Body of pancreas (tissue), 4 donors: ENCODE measurements at regions not wholly inside any gene's neighbourhood (a gene's known extent, or its start where the extent isn't known, plus 50 kb on each side); places are given as distances from the start of the nearest gene placed in this dataset.
A peak's percentile ranks its signal among the peaks of the same experiment; 100 is the strongest.

Source experiments
- ATAC-seq: fragments of 150-250 bp; one replicate; pipeline ENCODE4 v1.9.1; 2016
- DNase-seq, 4 donors: peaks; one replicate each; pipeline ENCODE4 v3.0.0-alpha.2; 2019
- H3K27ac ChIP-seq, 4 donors: fragments of 200-600 bp; sonication (generic); 1 replicate in 3 of 4; 2 replicates in 1 of 4; pipeline versions ENCODE4 v1.5.1 to v1.6.1; 2016 to 2019; ENCODE audit warnings: mild to moderate bottlenecking in 1 of 4, mixed read lengths in 1 of 4, moderate library complexity in 1 of 4
- H3K27me3 ChIP-seq, 2 donors: fragments of 200-600 bp; sonication (generic); one replicate each; pipeline ENCODE4 v1.6.0; 2016; ENCODE audit warnings: mild to moderate bottlenecking in 1 of 2
- H3K36me3 ChIP-seq, 2 donors: fragments of 200-600 bp; sonication (generic); replicated peaks in 1 of 2; 2 replicates each; pipeline ENCODE4 v1.5.1; 2016; ENCODE audit warnings: low read depth in 2 of 2; ENCODE audit not compliant: insufficient read depth in 1 of 2
- H3K4me1 ChIP-seq: fragments of 200-600 bp; sonication (generic); one replicate; pipeline ENCODE4 v1.6.0; 2016
- H3K4me3 ChIP-seq, 2 donors: fragments of 200-600 bp; sonication (generic); 1 replicate in 1 of 2; 2 replicates in 1 of 2; pipeline ENCODE4 v1.5.1; 2016 to 2019
- H3K9me3 ChIP-seq, 3 donors: fragments of 200-600 bp; sonication (generic); 1 replicate in 2 of 3; 2 replicates in 1 of 3; pipeline ENCODE4 v1.5.1; 2016
- POLR2A ChIP-seq, 3 donors: fragments of 450-650 bp; IDR thresholded peaks; one replicate each; pipeline ENCODE4 v1.6.1; 2016; ENCODE audit warnings: antibody characterized with exemption in 3 of 3, mild to moderate bottlenecking in 2 of 3
- WGBS, 2 donors: methylation state at CpG; one replicate each; pipeline ENCODE4 v1.1.5; 2017; 5-methylcytosine and 5-hydroxymethylcytosine counted together
- intact Hi-C: fragments of 100-400 bp; cut with DNase I; formaldehyde crosslinking; loops from one replicate; pipeline ENCODE4 v1.15.1; 2023
- TF ChIP-seq, protein P1 (sequence below), 7 experiments: fragments of 450-650 bp in 4 of 7; fragments of 200-600 bp in 3 of 7; sonication (generic) in 3 of 7; IDR thresholded peaks; one replicate each; pipeline ENCODE4 v1.5.1; 2016 to 2019; ENCODE audit warnings: antibody characterized with exemption in 7 of 7

DNA sequence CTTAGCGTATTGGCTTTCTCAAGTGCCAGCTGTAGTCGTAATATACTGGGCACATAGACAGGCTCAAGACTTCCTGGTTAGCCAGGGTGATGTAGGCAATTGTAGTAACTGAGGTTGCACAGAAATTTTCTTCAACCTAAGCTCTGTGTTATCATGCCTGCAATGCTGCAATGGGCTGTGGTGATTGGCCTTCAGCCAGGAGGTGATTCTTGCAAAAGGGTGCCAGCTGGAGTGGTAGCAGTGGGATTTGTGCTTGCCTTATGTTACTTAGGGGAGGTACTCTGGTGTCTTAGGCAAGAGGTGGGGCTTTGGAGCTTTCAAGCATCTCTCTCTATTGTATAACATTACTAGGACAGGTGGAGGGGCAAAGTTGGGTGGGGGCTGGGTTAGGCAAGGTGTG is 495.1 kb downstream of the CDH11 start:
- H3K4me1 ChIP-seq, result no peaks in the 10 kb centered on the region
- no peak overlapping the region for H3K27ac ChIP-seq
- no peaks in the 10 kb centered on the region for H3K36me3 ChIP-seq
- intact Hi-C loops, result no loop called here
- no peaks in the 10 kb centered on the region for H3K9me3 ChIP-seq
- DNase-seq (no peak), ATAC-seq (no peak)
- TF ChIP-seq POLR2A (IDR thresholded peaks at IDR 0.05), result no peak
- TF ChIP-seq, protein P1, sequence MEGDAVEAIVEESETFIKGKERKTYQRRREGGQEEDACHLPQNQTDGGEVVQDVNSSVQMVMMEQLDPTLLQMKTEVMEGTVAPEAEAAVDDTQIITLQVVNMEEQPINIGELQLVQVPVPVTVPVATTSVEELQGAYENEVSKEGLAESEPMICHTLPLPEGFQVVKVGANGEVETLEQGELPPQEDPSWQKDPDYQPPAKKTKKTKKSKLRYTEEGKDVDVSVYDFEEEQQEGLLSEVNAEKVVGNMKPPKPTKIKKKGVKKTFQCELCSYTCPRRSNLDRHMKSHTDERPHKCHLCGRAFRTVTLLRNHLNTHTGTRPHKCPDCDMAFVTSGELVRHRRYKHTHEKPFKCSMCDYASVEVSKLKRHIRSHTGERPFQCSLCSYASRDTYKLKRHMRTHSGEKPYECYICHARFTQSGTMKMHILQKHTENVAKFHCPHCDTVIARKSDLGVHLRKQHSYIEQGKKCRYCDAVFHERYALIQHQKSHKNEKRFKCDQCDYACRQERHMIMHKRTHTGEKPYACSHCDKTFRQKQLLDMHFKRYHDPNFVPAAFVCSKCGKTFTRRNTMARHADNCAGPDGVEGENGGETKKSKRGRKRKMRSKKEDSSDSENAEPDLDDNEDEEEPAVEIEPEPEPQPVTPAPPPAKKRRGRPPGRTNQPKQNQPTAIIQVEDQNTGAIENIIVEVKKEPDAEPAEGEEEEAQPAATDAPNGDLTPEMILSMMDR (IDR thresholded peaks at IDR 0.05), result no peak
- WGBS, 2 donors, result 71 to 88% methylated on average over 2 of the region's 2 CpGs
- H3K27me3 ChIP-seq, result no peaks in the 10 kb centered on the region
- no peak overlapping the region for H3K4me3 ChIP-seq

DNA sequence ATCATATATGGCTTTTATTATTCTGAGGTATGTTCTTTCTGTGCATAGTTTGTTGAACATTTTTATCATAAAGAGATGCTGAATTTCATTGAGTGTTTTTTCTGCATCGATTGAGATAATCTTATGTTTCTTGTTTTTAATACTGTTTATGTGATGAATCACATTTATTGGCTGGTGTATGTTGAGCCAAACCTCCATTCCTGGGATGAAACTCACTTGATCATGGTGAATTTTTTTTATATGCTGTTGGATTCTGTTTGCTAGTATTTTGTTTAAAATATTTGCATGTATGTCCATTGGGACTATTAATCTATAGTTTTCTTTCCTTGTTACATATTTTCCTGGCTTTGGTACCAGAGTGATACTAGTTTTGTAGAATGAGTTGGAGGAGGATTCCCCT is 500.2 kb downstream of the CDH11 start:
- H3K4me3 ChIP-seq, result no peak overlapping the region
- no peaks in the 10 kb centered on the region for H3K4me1 ChIP-seq
- WGBS, 2 donors, result 37 to 56% methylated on average over 1 of the region's 1 CpG
- ATAC-seq, result no peak
- no peak for DNase-seq
- H3K27ac ChIP-seq, result no peak overlapping the region
- intact Hi-C loops, result no loop called here
- TF ChIP-seq POLR2A (IDR thresholded peaks at IDR 0.05), result no peak
- TF ChIP-seq, protein P1 (IDR thresholded peaks at IDR 0.05), result no peak
- H3K9me3 ChIP-seq, result no peaks in the 10 kb centered on the region
- no peaks in the 10 kb centered on the region for H3K36me3 ChIP-seq
- no peaks in the 10 kb centered on the region for H3K27me3 ChIP-seq

DNA sequence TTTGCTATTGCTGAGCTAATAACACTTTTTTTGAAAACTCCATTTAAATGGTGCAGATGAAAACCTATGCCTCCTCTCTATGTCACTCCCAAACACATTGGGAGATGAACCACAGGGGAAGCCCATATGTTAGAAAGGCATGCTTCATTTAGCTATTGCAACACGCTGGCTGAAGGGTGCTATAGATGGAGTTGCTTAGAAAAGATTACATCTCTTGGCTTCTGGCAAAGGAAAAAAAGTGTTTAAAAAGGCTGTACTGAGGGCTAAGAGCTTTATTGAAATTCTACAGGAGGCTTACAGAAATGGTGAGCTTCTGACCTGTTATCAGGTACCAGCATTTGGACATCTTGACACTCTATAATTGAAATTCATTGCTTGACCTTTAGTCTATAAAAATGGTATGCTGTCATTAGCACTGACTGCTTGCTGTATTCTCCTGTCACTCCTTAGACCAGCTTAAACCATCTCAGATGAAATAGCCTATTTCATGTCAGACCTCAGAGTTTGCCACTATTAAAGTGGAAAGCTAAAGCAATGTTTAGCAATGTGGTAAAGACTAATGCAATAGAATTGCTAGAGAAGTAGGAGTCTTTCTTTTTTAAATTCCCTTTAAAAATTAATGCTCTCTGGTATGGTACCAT is 503.9 kb downstream of the CDH11 start:
- Histone ChIP-seq H3K4me1 (no peaks in the 10 kb centered on the region), H3K9me3 (no peaks in the 10 kb centered on the region), H3K27me3 (no peaks in the 10 kb centered on the region), H3K27ac (no peak overlapping the region), H3K4me3 (no peak overlapping the region), H3K36me3 (no peaks in the 10 kb centered on the region)
- intact Hi-C loops, result no loop called here
- ATAC-seq, result no peak
- DNase-seq, result no peak
- no peak for TF ChIP-seq POLR2A (IDR thresholded peaks at IDR 0.05)
- TF ChIP-seq, protein P1 (IDR thresholded peaks at IDR 0.05), result no peak
- 67 to 80% methylated on average over 1 of the region's 1 CpG for WGBS, 2 donors

DNA sequence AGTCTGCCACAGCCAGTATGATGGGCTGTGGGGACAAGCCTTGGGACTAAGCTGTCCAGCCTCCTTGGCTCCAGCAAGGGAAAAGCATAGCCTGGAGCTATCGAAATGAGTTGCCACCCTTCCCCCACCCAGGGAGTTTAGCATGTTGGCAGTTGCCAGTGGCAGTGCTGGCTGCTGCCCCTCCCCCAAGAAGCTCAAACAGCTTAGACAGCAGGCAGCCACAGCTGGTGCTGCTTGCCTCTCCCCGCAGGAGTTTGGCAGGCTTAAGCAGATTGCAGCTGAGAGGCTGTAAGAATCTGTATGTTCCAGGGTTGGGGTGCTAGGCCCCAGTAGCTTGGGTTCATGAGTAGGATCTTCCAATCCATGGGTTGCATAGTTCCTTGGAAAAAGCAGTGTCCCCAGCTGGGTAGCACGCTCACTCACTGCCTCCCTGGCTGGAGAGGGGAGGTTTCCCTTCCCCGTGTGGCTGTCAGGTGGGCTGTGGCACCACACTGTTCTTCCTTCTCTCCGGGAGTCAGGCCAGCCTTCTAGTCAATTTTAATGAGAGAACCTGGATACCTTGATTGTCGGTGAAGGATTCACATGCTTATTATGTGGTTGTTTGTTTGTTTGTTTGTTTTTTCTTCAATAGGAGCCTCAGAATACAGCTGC is 506.1 kb downstream of the CDH11 start:
- TF ChIP-seq, protein P1 (IDR thresholded peaks at IDR 0.05), result no peak
- no peak for TF ChIP-seq POLR2A (IDR thresholded peaks at IDR 0.05)
- ATAC-seq, result no peak
- Histone ChIP-seq H3K27me3 (no peaks in the 10 kb centered on the region), H3K4me1 (no peaks in the 10 kb centered on the region), H3K9me3 (no peaks in the 10 kb centered on the region), H3K36me3 (no peaks in the 10 kb centered on the region), H3K4me3 (no peak overlapping the region), H3K27ac (no peak overlapping the region)
- DNase-seq, result peak in 3 of 4 donors; percentile 3 to 26 (median 13)
- intact Hi-C loops, result no loop called here
- 44 to 58% methylated on average over 4 to 6 of the region's 6 CpGs for WGBS, 2 donors

DNA sequence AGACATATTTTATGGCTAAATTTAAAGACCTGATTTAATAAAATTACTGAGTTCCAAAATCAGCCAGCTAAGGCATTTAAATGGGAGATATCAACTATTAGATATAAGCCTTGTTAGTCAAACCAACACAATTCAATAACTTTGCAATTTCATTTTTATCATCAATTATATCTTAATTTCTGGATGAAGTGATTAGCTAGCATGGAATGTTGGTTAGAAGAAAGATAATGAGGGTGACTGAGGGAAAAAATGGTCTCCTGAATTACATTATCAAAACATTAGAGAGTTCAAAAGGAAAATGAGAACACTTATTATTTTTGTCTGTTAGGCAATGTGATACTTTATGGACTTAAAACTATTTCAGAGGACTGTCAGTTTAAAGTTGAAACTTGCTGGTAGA is 525.7 kb downstream of the CDH11 start:
- intact Hi-C loops, result no loop called here
- H3K27ac ChIP-seq, result no peak overlapping the region
- H3K36me3 ChIP-seq, result no peaks in the 10 kb centered on the region
- H3K4me3 ChIP-seq, result no peak overlapping the region
- no peaks in the 10 kb centered on the region for H3K27me3 ChIP-seq
- no peak for DNase-seq
- no peaks in the 10 kb centered on the region for H3K9me3 ChIP-seq
- H3K4me1 ChIP-seq, result no peaks in the 10 kb centered on the region
- TF ChIP-seq, protein P1 (IDR thresholded peaks at IDR 0.05), result no peak
- no peak for TF ChIP-seq POLR2A (IDR thresholded peaks at IDR 0.05)
- ATAC-seq, result no peak
